WTC11 (cell line): ENCODE measurements at regions not wholly inside any gene's neighbourhood (a gene's known extent, or its start where the extent isn't known, plus 50 kb on each side); places are given as distances from the start of the nearest gene placed in this dataset.

Source experiments
- ATAC-seq: fragments of 200-7000 bp; cut with Tn5 transposase; 2 replicates; pipeline ENCODE4 v1.10.0; 2021; ENCODE audit warnings: mild to moderate bottlenecking, moderate library complexity
- CTCF ChIA-PET: fragments of 300-600 bp; sonication (Branson Sonifier 250); formaldehyde crosslinking; loops from one replicate; lab custom pipeline; 2021; ENCODE audit warnings: antibody characterized with exemption; lab: Charles Lee
- POLR2A ChIA-PET: fragments of 350-600 bp; sonication (Branson Sonifier 250); formaldehyde crosslinking; loops from one replicate; lab custom pipeline; 2021; ENCODE audit warnings: antibody characterized with exemption; lab: Charles Lee
- DNase-seq: peaks from one replicate; pipeline ENCODE4 v3.0.0; 2021; ENCODE audit warnings: low spot score
- H3K27ac Mint-ChIP-seq: 2 replicates; pipeline ENCODE4 v1.8.0; 2021; ENCODE audit warnings: mixed read lengths
- H3K27me3 Mint-ChIP-seq: 2 replicates; pipeline ENCODE4 v1.8.0; 2021; ENCODE audit warnings: low read depth, mild to moderate bottlenecking, moderate library complexity, mixed read lengths
- H3K36me3 Mint-ChIP-seq: 2 replicates; pipeline ENCODE4 v1.8.0; 2021; ENCODE audit warnings: mixed read lengths
- H3K4me1 Mint-ChIP-seq: 2 replicates; pipeline ENCODE4 v1.8.0; 2022; ENCODE audit warnings: mixed read lengths
- H3K4me3 Mint-ChIP-seq: 2 replicates; pipeline ENCODE4 v1.8.0; 2021; ENCODE audit warnings: mild to moderate bottlenecking, moderate library complexity, mixed read lengths
- H3K9me3 Mint-ChIP-seq: 2 replicates; pipeline ENCODE4 v1.8.0; 2021; ENCODE audit warnings: mixed read lengths
- ATF1 ChIP-seq: sonication (generic); formaldehyde crosslinking; IDR thresholded peaks from 2 replicates; pipeline ENCODE4 v1.8.1; 2023; ENCODE audit warnings: mild to moderate bottlenecking, moderate library complexity, missing genetic modification reagents
- CREB1 ChIP-seq: sonication (generic); formaldehyde crosslinking; IDR thresholded peaks from 2 replicates; pipeline ENCODE4 v1.8.0; 2023; ENCODE audit warnings: mild to moderate bottlenecking, missing genetic modification reagents
- CREM ChIP-seq: sonication (generic); formaldehyde crosslinking; IDR thresholded peaks from 2 replicates; pipeline ENCODE4 v1.8.1; 2022; ENCODE audit warnings: mild to moderate bottlenecking, missing genetic modification reagents, moderate library complexity
- FOXK1 ChIP-seq: sonication (generic); formaldehyde crosslinking; IDR thresholded peaks from 2 replicates; pipeline ENCODE4 v1.8.0; 2022; ENCODE audit warnings: mild to moderate bottlenecking, moderate library complexity, missing genetic modification reagents
- JAZF1 ChIP-seq: fragments of 250-450 bp; sonication (Bioruptor Pico); IDR thresholded peaks from 2 replicates; pipeline ENCODE4 v1.9.0; 2021; ENCODE audit warnings: moderate library complexity, mild to moderate bottlenecking, inconsistent platforms
- NR3C1 ChIP-seq: sonication (generic); formaldehyde crosslinking; conservative IDR thresholded peaks from 2 replicates; pipeline ENCODE4 v1.8.1; 2023; ENCODE audit warnings: low read depth, mild to moderate bottlenecking, missing genetic modification reagents
- OVOL2 ChIP-seq: fragments of 250-450 bp; sonication (Bioruptor Pico); IDR thresholded peaks from 2 replicates; pipeline ENCODE4 v1.9.0; 2021; ENCODE audit warnings: mild to moderate bottlenecking, borderline replicate concordance
- PRDM15 ChIP-seq: sonication (generic); formaldehyde crosslinking; IDR thresholded peaks from 2 replicates; pipeline ENCODE4 v1.8.0; 2022; ENCODE audit warnings: missing genetic modification reagents
- PREB ChIP-seq: sonication (generic); formaldehyde crosslinking; IDR thresholded peaks from 2 replicates; pipeline ENCODE4 v1.8.1; 2022; ENCODE audit warnings: mild to moderate bottlenecking, missing genetic modification reagents, moderate library complexity, borderline replicate concordance
- RELA ChIP-seq: sonication (generic); formaldehyde crosslinking; IDR thresholded peaks from 2 replicates; pipeline ENCODE4 v1.8.1; 2022; ENCODE audit warnings: missing genetic modification reagents, mild to moderate bottlenecking, borderline replicate concordance
- SOX15 ChIP-seq: fragments of 250-450 bp; sonication (Bioruptor Pico); IDR thresholded peaks from 2 replicates; pipeline ENCODE4 v1.9.0; 2021; ENCODE audit warnings: mild to moderate bottlenecking
- ZBTB43 ChIP-seq: sonication (generic); formaldehyde crosslinking; IDR thresholded peaks from 2 replicates; pipeline ENCODE4 v1.8.1; 2023; ENCODE audit warnings: mild to moderate bottlenecking, missing genetic modification reagents
- ZNF219 ChIP-seq: sonication (generic); formaldehyde crosslinking; IDR thresholded peaks from 2 replicates; pipeline ENCODE4 v1.8.0; 2023; ENCODE audit warnings: missing genetic modification reagents, mild to moderate bottlenecking, borderline replicate concordance
- ZNF281 ChIP-seq: sonication (generic); formaldehyde crosslinking; IDR thresholded peaks from 2 replicates; pipeline ENCODE4 v1.8.0; 2023; ENCODE audit warnings: mild to moderate bottlenecking, missing genetic modification reagents
- ZNF317 ChIP-seq: sonication (generic); formaldehyde crosslinking; IDR thresholded peaks from 2 replicates; pipeline ENCODE4 v1.8.1; 2023; ENCODE audit warnings: low read depth, mild to moderate bottlenecking, moderate library complexity, missing genetic modification reagents, borderline replicate concordance
- ZNF423 ChIP-seq: fragments of 250-450 bp; sonication (Bioruptor Pico); IDR thresholded peaks from 2 replicates; pipeline ENCODE4 v2.1.2; 2022; ENCODE audit warnings: mild to moderate bottlenecking, moderate library complexity
- ZNF425 ChIP-seq: fragments of 250-450 bp; sonication (Bioruptor Pico); conservative IDR thresholded peaks from 2 replicates; pipeline ENCODE4 v1.9.0; 2021; ENCODE audit warnings: mild to moderate bottlenecking

- H3K36me3 Mint-ChIP-seq, result peaks cover 14% of the 10 kb centered on the region; the same call in 1 of the 2 replicates
- peaks cover 13% of the 10 kb centered on the region for H3K9me3 Mint-ChIP-seq
- POLR2A ChIA-PET, result no interaction called here
- H3K4me1 Mint-ChIP-seq, result peaks cover 32% of the 10 kb centered on the region
- peaks cover 93% of the 10 kb centered on the region for H3K27me3 Mint-ChIP-seq
- DNase-seq, result peak; percentile 46
- TF ChIP-seq PRDM15 (CRISPR knock-in tag) (no peak), ZBTB43 (CRISPR knock-in tag) (no peak), NR3C1 (CRISPR knock-in tag) (no peak), ATF1 (CRISPR knock-in tag) (no peak), ZNF425 (no peak), PREB (CRISPR knock-in tag) (no peak), OVOL2 (CRISPR knock-in tag) (no peak), JAZF1 (CRISPR knock-in tag) (no peak), RELA (CRISPR knock-in tag) (no peak), ZNF281 (CRISPR knock-in tag) (no peak), ZNF423 (no peak), SOX15 (CRISPR knock-in tag) (no peak), ZNF219 (CRISPR knock-in tag) (no peak), CREB1 (CRISPR knock-in tag) (no peak), FOXK1 (CRISPR knock-in tag) (no peak), CREM (no peak), ZNF317 (CRISPR knock-in tag) (no peak)
- CTCF ChIA-PET, result no interaction called here
- H3K27ac Mint-ChIP-seq, result no peak overlapping the region
- no peak for ATAC-seq
- H3K4me3 Mint-ChIP-seq, result no peak overlapping the region
Observed at GRCh38 chr2:103789381-103790095, 1027.7 kb downstream of the TMEM182 start.
